ENCODE measurements at regions not wholly inside any gene's neighbourhood (a gene's known extent, or its start where the extent isn't known, plus 50 kb on each side); places are given as distances from the start of the nearest gene placed in this dataset.
"Not testable (repeated sequence)": the region's sequence is repeated elsewhere in the genome, so short reads cannot be mapped to it uniquely, and the experiment has no call there.

- TF ChIP-seq CTCF (conservative IDR thresholded peaks at IDR 0.05; ENCODE audit: low read depth, low read length); EZH2 (IDR thresholded peaks at IDR 0.05; ENCODE audit: low read length, unreplicated experiment); EZH2phosphoT487 (IDR thresholded peaks at IDR 0.05; ENCODE audit: borderline replicate concordance, low read length): not testable (repeated sequence)
Observed at GRCh38 chr3:137896842-137897241, 113.1 kb upstream of the CLDN18 start.
